GM10266 (cell line): ENCODE measurements at regions not wholly inside any gene's neighbourhood (a gene's known extent, or its start where the extent isn't known, plus 50 kb on each side); places are given as distances from the start of the nearest gene placed in this dataset.

Experiments used
- DNase-seq: peaks from one replicate; pipeline ENCODE4 v3.0.0; 2012; ENCODE audit errors: extremely low spot score
- CTCF ChIP-seq: IDR thresholded peaks from 2 replicates; pipeline ENCODE4 v1.5.1; 2012; ENCODE audit warnings: mild to moderate bottlenecking, low read depth; ENCODE audit not compliant: control insufficient read depth, insufficient read depth; ENCODE audit errors: missing control alignments

- DNase-seq: no peak
- no peak for TF ChIP-seq CTCF
Observed at GRCh38 chr4:179097741-179098140, 1655.5 kb upstream of the AGA start.

- DNase-seq: no peak
- TF ChIP-seq CTCF: no peak
Observed at GRCh38 chr4:179110356-179110755, 1668.1 kb upstream of the AGA start.

GRCh38 chr4:179110816-179111215 is 1668.6 kb upstream of the AGA start:
- no peak for DNase-seq
- no peak for TF ChIP-seq CTCF

DNA sequence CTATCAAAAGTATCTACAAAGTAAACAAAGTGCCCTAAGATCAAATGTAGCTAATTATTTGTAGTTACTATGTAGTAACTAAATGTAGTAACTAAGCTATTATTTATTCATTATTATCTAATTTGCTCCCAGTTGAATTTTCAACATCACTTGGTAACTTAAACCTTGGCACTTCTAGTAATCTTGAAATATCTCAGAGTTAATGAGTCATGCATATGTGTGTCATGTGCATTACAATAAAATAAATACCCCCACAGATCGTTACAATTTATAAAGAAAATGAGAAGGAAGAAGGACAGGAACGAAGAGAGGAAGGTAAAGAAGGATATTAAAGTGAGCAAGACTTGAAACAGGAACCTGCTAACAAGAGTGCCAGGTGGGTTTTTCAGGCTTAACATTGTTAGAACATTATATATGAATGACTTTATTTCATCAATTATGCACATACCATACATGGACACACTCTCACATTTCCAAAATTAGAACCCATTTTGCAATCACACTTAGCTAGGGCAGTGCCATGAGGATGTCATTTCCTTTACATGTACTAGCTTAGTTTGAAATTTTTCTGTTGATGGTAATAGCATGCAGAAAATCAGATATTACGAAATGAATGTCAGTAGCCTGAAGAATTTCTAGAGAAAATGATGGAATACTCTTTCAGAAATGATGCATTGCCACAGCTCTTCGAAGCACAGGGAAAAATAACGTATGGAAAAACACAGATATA is 1670.4 kb upstream of the AGA start:
- DNase-seq: no peak
- TF ChIP-seq CTCF: no peak

GRCh38 chr4:179114615-179115014 is 1672.4 kb upstream of the AGA start:
- no peak for TF ChIP-seq CTCF

GRCh38 chr4:179116011-179116410 is 1673.8 kb upstream of the AGA start:
- DNase-seq: no peak
- TF ChIP-seq CTCF: no peak

More at GRCh38 chr4:179114615-179115014, 1672.4 kb upstream of the AGA start:
- DNase-seq: no peak

- TF ChIP-seq CTCF: no peak
- DNase-seq: no peak
Observed at GRCh38 chr4:179116581-179116980, 1674.3 kb upstream of the AGA start.
